ENCODE measurements at regions not wholly inside any gene's neighbourhood (a gene's known extent, or its start where the extent isn't known, plus 50 kb on each side); places are given as distances from the start of the nearest gene placed in this dataset.
"Not testable (repeated sequence)": the region's sequence is repeated elsewhere in the genome, so short reads cannot be mapped to it uniquely, and the experiment has no call there.

GRCh38 chr2:91839904-91840868 is 3031.0 kb upstream of the TEKT4 start:
- no peak for DNase-seq (ENCODE audit: low read depth)

- DNase-seq (ENCODE audit: low read depth): not testable (repeated sequence)
Measured at GRCh38 chr2:91842264-91842663, 3029.0 kb upstream of the TEKT4 start.

- not testable (repeated sequence) for DNase-seq (ENCODE audit: low read depth)
Measured at GRCh38 chr2:91842913-91843312, 3028.3 kb upstream of the TEKT4 start.

- DNase-seq (ENCODE audit: low read depth): not testable (repeated sequence)
Measured at GRCh38 chr2:91843723-91844450, 3027.3 kb upstream of the TEKT4 start.

GRCh38 chr2:91844451-91844825 is 3026.8 kb upstream of the TEKT4 start:
- not testable (repeated sequence) for DNase-seq (ENCODE audit: low read depth)

GRCh38 chr2:91846388-91846787 is 3024.8 kb upstream of the TEKT4 start:
- DNase-seq (ENCODE audit: low read depth): not testable (repeated sequence)

- DNase-seq (ENCODE audit: low read depth): not testable (repeated sequence)
Measured at GRCh38 chr2:91851689-91852420, 3019.4 kb upstream of the TEKT4 start.

GRCh38 chr2:91856971-91857370 is 3014.3 kb upstream of the TEKT4 start:
- DNase-seq (ENCODE audit: low read depth): not testable (repeated sequence)

GRCh38 chr2:91857711-91858110 is 3013.5 kb upstream of the TEKT4 start:
- not testable (repeated sequence) for DNase-seq (ENCODE audit: low read depth)

- not testable (repeated sequence) for DNase-seq (ENCODE audit: low read depth)
Measured at GRCh38 chr2:91871716-91872115, 2999.5 kb upstream of the TEKT4 start.

- DNase-seq (ENCODE audit: low read depth): not testable (repeated sequence)
Measured at GRCh38 chr2:91873416-91873815, 2997.8 kb upstream of the TEKT4 start.

- not testable (repeated sequence) for DNase-seq (ENCODE audit: low read depth)
Measured at GRCh38 chr2:91877658-91878210, 2993.5 kb upstream of the TEKT4 start.

- not testable (repeated sequence) for DNase-seq (ENCODE audit: low read depth)
Measured at GRCh38 chr2:91895091-91895490, 2976.1 kb upstream of the TEKT4 start.

GRCh38 chr2:91917602-91918001 is 2953.6 kb upstream of the TEKT4 start:
- DNase-seq (ENCODE audit: low read depth): not testable (repeated sequence)

Measured in ELR (cell line).